ENCODE measurements at regions not wholly inside any gene's neighbourhood (a gene's known extent, or its start where the extent isn't known, plus 50 kb on each side); places are given as distances from the start of the nearest gene placed in this dataset.

GRCh38 chr4:3688018-3688998 is 77.9 kb upstream of the ADRA2C start:
- TF ChIP-seq TAF1 (IDR thresholded peaks at IDR 0.05; ENCODE audit: low read depth, low read length): no peak
- TF ChIP-seq POLR2A (IDR thresholded peaks at IDR 0.05; ENCODE audit: low read depth, low read length): no peak
- no peak for TF ChIP-seq POLR2AphosphoS5 (IDR thresholded peaks at IDR 0.05; ENCODE audit: low read depth, low read length)

All from GM12891 (cell line).